GM12891 (cell line): ENCODE measurements at regions not wholly inside any gene's neighbourhood (a gene's known extent, or its start where the extent isn't known, plus 50 kb on each side); places are given as distances from the start of the nearest gene placed in this dataset.

Experiments used
- DNase-seq: peaks from one replicate; pipeline ENCODE4 v3.0.0; 2011; ENCODE audit warnings: low spot score; ENCODE audit not compliant: insufficient read length
- FAIRE-seq: peaks from 2 replicates; lab custom pipeline; 2011; peaks lifted over from hg19 to GRCh38; lab: Jason Lieb, UNC
- PAX5 ChIP-seq: IDR thresholded peaks from 2 replicates; pipeline ENCODE4 v1.6.1; 2011; ENCODE audit warnings: low read length, moderate library complexity, mild to moderate bottlenecking; ENCODE audit not compliant: insufficient read depth, severe bottlenecking
- POLR2A ChIP-seq: IDR thresholded peaks from 2 replicates; pipeline ENCODE4 v1.6.1; 2011; ENCODE audit warnings: low read depth, low read length, control low read depth
- POLR2AphosphoS5 ChIP-seq: IDR thresholded peaks from 2 replicates; pipeline ENCODE4 v1.6.1; 2011; ENCODE audit warnings: low read depth, low read length, control low read depth
- POU2F2 ChIP-seq: IDR thresholded peaks from 2 replicates; pipeline ENCODE4 v1.6.1; 2011; ENCODE audit warnings: low read depth, mild to moderate bottlenecking, control low read depth, low read length, moderate library complexity
- SPI1 ChIP-seq: IDR thresholded peaks from 2 replicates; pipeline ENCODE4 v1.6.1; 2011; ENCODE audit warnings: low read depth, low read length, control low read depth
- TAF1 ChIP-seq: IDR thresholded peaks from 2 replicates; pipeline ENCODE4 v1.6.1; 2011; ENCODE audit warnings: low read depth, low read length, control low read depth

DNA sequence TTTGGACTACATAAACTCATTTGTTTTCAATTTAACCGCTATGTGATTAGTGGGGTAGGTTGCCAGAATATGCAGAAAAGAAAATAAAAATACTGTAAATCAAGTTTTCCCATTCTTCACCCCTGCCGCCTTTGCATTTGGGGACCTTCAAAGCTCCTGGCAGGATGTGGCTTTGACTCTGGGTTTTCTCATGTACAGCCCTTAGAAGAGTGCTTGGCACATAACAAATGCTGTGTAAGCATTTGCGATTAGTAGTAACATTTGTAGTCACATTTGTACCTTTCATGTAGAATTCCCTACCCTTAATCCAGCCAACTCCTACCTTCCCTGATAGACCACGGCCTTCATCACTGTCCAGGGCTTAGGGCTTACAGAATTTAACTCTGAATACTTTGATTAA lies 262.6 kb downstream of the MREG start:
- FAIRE-seq = no peak
- DNase-seq = no peak
- TF ChIP-seq PAX5 (no peak), POU2F2 (no peak), POLR2AphosphoS5 (no peak), SPI1 (no peak), POLR2A (no peak), TAF1 (no peak)

DNA sequence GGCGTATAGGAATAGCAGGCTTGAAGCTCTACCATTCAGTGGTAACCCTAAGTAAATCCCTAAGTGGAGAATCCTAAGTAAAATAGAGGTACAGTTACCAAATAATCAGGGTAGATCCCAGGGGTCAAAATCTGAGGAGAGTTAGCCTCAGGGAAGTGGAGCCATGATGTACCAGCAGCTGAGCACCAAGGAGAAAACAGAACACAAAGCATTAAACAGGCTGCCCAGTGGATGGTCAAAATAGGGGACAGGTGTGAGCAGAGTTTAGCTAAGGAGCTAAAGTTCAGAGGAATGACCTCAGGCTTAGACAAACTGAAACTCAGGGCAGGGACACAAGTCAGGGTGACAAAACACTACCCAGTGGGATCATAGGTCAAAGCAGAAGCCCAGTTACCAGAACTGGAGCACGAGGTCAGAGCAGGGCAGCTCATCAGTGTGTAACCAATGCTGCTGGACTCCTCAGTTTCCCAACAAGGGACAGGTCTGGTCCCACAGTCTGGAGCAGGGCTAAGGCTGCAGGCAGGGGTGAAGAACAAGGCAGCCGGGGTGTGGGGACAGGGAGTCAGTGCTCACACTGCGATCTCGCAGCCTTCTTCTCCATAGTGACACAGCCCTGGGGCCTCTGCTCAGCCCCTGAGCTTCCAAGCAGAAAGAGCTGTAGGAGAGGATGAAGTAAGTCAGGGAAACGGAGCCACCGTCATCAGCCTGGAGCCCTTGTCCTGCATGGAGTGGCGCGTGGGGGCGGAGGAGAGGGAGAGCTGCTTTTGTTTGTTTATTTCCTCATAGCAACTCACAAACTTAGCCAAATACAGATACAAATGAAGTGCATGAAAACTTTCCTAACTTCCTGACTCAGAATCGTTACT lies 264.0 kb downstream of the MREG start:
- FAIRE-seq = no peak
- TF ChIP-seq SPI1 (no peak), POLR2A (no peak), PAX5 (no peak), POLR2AphosphoS5 (no peak)
- no peak for DNase-seq

DNA sequence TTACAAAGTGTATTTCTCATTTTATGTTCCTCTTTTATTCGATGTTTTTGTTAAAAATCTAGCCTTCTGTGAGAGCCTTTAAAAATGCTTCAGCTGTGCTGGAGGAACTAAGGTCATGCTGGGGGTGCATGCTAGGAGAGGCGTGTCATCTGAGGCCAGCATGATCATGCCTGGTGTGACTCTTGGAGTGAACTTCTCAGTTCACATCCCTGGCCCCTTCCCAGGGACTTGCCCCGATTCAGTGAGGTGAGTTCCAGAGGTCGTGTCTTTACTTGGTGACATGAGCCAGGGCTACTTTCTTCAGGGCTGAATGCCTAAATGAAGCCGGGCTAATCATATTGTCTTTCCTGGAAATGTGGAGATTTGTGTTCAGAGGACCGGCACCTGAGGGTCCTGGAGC lies 264.9 kb downstream of the MREG start:
- no peak for FAIRE-seq
- DNase-seq = no peak
- TF ChIP-seq SPI1 (no peak), POU2F2 (no peak), TAF1 (no peak), POLR2A (no peak), POLR2AphosphoS5 (no peak), PAX5 (no peak)

DNA sequence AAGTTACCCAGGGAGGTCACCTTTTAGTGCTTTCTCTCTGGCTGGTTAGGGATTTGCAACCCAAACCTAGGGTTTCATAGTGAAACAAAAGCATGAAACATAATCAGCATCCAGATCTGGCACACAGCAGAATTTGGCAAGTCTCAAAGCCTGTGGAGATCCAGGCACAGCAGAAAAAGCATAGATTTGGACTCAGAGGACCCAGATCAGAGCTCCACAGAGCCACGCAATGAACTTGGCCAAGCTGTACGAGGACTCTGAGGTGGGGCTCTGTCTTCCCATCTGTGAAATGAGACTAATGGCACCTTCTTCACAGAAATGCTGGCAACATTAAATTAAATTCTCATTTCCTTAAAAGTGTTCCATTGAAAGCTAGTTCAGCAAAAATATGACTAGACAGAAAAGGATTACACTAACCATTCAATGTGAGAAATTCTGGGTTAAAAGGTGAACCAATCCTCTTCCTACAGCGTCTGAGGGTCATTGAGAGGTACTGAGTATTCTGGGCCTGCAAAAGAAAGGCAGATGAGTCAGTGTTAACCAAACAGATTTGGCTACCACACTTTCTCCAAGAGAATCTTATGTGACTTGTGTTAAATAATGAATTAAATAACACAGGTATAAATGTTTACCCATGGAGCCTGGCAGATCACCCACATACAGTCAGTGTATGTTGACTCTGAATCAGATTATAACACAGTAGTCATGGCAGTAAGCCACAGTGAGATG lies 266.3 kb downstream of the MREG start:
- no peak for FAIRE-seq
- no peak for DNase-seq
- TF ChIP-seq POLR2AphosphoS5 = no peak
- no peak for TF ChIP-seq PAX5
- TF ChIP-seq POU2F2 = no peak
- no peak for TF ChIP-seq SPI1
- no peak for TF ChIP-seq POLR2A
- TF ChIP-seq TAF1 = no peak

DNA sequence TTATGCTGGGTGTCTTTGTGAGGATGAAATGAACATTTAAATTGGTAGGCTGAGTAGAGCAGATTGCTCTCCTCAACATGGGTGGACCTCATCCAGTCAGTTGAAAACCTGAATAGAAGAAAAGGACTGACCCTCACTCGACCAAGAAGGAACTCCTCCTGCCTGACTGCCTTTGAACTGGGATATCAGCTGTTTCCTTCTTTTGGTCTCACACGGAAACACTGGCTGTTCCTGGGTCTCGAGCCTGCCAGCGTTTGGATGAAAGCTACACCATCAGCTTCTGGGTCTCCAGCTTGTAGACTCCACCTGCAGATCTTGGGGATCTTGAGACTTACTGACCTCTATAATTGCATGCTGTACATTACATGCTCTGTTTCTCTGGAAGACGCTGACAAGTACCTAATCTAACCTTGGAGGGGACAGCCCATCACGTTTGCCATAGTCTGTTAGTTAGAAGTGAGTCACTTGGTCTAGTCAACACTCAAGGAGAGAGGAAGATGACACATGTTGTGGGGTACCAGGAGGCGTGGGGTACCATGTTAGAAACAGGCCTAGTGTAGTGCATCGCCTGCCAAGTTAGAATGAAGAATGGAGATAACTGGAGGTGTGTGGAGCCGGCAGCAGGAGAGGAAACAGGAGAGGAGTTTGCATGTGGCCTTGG lies 267.0 kb downstream of the MREG start:
- TF ChIP-seq SPI1 = no peak
- no peak for TF ChIP-seq TAF1
- no peak for TF ChIP-seq POLR2A
- TF ChIP-seq PAX5 = no peak
- TF ChIP-seq POU2F2 = no peak
- no peak for TF ChIP-seq POLR2AphosphoS5
- FAIRE-seq = no peak
- DNase-seq = no peak

- FAIRE-seq (no peak), DNase-seq (no peak)
- no peak for TF ChIP-seq POLR2AphosphoS5
- no peak for TF ChIP-seq POLR2A
- TF ChIP-seq SPI1 = no peak
- TF ChIP-seq PAX5 = no peak
- no peak for TF ChIP-seq POU2F2
- TF ChIP-seq TAF1 = no peak
Observed at GRCh38 chr2:215745331-215745730, 268.0 kb downstream of the MREG start.

GRCh38 chr2:215744514-215744913 lies 268.8 kb downstream of the MREG start:
- FAIRE-seq = no peak
- no peak for TF ChIP-seq TAF1
- TF ChIP-seq SPI1 = no peak
- no peak for TF ChIP-seq POLR2AphosphoS5
- TF ChIP-seq POU2F2 = no peak
- no peak for TF ChIP-seq POLR2A
- TF ChIP-seq PAX5 = no peak
- no peak for DNase-seq

- no peak for FAIRE-seq
- no peak for TF ChIP-seq POLR2A
- no peak for TF ChIP-seq POU2F2
- TF ChIP-seq TAF1 = no peak
- no peak for TF ChIP-seq PAX5
- TF ChIP-seq POLR2AphosphoS5 = no peak
- no peak for TF ChIP-seq SPI1
Observed at GRCh38 chr2:215743066-215743465, 270.3 kb downstream of the MREG start.

DNA sequence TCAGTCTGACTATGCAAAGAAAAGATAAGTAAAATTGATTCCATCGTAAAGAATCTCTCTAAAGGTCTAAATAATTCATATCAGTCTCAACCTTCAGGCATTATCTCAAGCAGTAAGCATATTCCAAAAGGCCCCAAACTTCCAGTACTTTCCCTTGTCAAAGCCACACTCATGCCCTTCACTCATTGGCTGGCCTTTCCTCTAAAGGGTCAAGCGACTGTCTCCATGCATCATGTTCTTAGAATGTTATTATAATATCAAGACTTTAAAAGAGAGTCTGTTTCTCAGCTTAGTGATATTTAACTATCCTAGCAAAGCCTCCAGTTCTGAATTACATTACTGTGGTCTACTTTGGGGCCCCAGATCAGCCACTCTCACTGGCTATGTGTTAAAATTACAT lies 271.3 kb downstream of the MREG start:
- FAIRE-seq = no peak
- TF ChIP-seq TAF1 (no peak), POLR2AphosphoS5 (no peak), SPI1 (no peak), POU2F2 (no peak), PAX5 (no peak)
- DNase-seq = no peak

More at GRCh38 chr2:215743066-215743465, 270.3 kb downstream of the MREG start:
- no peak for DNase-seq
